ENCODE measurements at regions not wholly inside any gene's neighbourhood (a gene's known extent, or its start where the extent isn't known, plus 50 kb on each side); places are given as distances from the start of the nearest gene placed in this dataset.

GRCh38 chr17:54102246-54102645 lies 279.5 kb downstream of the KIF2B start:
- Histone ChIP-seq H3K4me3 (no peak overlapping the region), H3K27ac (no peak overlapping the region), H3K36me3 (no peaks in the 10 kb centered on the region), H3K4me1 (no peaks in the 10 kb centered on the region), H3K27me3 (no peaks in the 10 kb centered on the region), H3K9me3 (peaks cover 0 to 36% (median 6%) of the 10 kb centered on the region in 4 donors)
- TF ChIP-seq EP300 (IDR thresholded peaks at IDR 0.05), result no peak
- no peak for TF ChIP-seq POLR2A (IDR thresholded peaks at IDR 0.05)
- TF ChIP-seq, protein P1, sequence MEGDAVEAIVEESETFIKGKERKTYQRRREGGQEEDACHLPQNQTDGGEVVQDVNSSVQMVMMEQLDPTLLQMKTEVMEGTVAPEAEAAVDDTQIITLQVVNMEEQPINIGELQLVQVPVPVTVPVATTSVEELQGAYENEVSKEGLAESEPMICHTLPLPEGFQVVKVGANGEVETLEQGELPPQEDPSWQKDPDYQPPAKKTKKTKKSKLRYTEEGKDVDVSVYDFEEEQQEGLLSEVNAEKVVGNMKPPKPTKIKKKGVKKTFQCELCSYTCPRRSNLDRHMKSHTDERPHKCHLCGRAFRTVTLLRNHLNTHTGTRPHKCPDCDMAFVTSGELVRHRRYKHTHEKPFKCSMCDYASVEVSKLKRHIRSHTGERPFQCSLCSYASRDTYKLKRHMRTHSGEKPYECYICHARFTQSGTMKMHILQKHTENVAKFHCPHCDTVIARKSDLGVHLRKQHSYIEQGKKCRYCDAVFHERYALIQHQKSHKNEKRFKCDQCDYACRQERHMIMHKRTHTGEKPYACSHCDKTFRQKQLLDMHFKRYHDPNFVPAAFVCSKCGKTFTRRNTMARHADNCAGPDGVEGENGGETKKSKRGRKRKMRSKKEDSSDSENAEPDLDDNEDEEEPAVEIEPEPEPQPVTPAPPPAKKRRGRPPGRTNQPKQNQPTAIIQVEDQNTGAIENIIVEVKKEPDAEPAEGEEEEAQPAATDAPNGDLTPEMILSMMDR (IDR thresholded peaks at IDR 0.05), result no peak
- 93% methylated on average over 1 of the region's 1 CpG; no CpG with 5 or more reads in 1 of the 2 donors for WGBS, 2 donors
- DNase-seq (ENCODE audit: low spot score in 2 of 2), result no peak

- H3K4me1 ChIP-seq, result no peaks in the 10 kb centered on the region
- WGBS, 2 donors, result 41 to 55% methylated on average over 1 of the region's 1 CpG
- no peaks in the 10 kb centered on the region for H3K9me3 ChIP-seq
- H3K36me3 ChIP-seq, result no peaks in the 10 kb centered on the region
- H3K27ac ChIP-seq, result no peak overlapping the region
- H3K27me3 ChIP-seq, result no peaks in the 10 kb centered on the region
- H3K4me3 ChIP-seq, result no peak overlapping the region
- DNase-seq (ENCODE audit: low spot score in 2 of 2), result no peak
- TF ChIP-seq POLR2A (IDR thresholded peaks at IDR 0.05) (no peak), EP300 (IDR thresholded peaks at IDR 0.05) (no peak)
- TF ChIP-seq, protein P1 (IDR thresholded peaks at IDR 0.05), result no peak
Measured at GRCh38 chr17:54111576-54111975, 288.8 kb downstream of the KIF2B start.

DNA sequence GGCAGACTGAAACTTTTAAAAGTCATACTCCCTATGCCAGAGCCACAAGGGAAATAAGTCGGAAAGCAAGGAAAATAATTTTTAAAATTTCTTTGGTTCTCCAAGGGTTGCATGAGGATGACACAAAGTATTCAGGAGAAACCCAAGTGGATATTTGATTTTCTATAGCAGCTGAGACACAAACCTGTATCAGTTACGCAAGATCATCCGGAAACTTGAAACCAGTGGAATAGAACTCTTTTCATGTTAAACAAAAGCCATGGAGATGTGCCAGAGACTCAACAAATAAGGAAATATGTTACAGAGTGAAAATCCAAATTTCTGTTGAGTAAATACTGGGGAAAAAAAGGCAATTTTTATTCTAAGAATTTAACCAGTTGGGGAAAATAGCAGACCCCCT lies 294.7 kb downstream of the KIF2B start:
- no peak for DNase-seq (ENCODE audit: low spot score in 2 of 2)
- Histone ChIP-seq H3K27ac (no peak overlapping the region), H3K27me3 (no peaks in the 10 kb centered on the region), H3K4me1 (no peaks in the 10 kb centered on the region), H3K36me3 (no peaks in the 10 kb centered on the region), H3K9me3 (peaks cover 0 to 16% (median 0%) of the 10 kb centered on the region in 4 donors), H3K4me3 (no peak overlapping the region)
- TF ChIP-seq, protein P1 (IDR thresholded peaks at IDR 0.05), result no peak
- no peak for TF ChIP-seq EP300 (IDR thresholded peaks at IDR 0.05)
- no peak for TF ChIP-seq POLR2A (IDR thresholded peaks at IDR 0.05)
- 69 to 75% methylated on average over 3 of the region's 3 CpGs for WGBS, 2 donors

- TF ChIP-seq, protein P1 (IDR thresholded peaks at IDR 0.05), result no peak
- no peak for TF ChIP-seq EP300 (IDR thresholded peaks at IDR 0.05)
- TF ChIP-seq POLR2A (IDR thresholded peaks at IDR 0.05), result no peak
- WGBS, 2 donors, result 30 to 44% methylated on average over 1 of the region's 1 CpG
- H3K4me1 ChIP-seq, result no peaks in the 10 kb centered on the region
Measured at GRCh38 chr17:54124456-54124855, 301.7 kb downstream of the KIF2B start.

DNA sequence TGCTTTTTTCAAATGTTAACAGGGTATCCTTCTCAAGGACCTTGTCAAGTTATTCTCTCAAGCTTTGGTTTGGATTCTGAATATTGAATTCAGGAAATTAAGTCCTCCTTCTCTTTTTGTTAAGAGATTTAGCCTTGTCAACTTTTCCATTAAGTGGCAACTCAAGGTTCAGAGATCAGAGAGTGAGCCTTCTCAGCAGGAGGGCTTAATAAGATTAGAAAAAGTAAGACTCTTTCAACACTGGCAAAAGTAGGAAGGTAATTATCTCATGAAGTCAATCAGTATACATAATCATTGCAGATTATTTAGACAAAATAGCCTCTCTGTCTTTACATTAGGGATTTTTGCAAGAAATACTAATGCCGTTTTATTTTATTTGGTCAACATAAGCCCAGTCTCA lies 330.7 kb downstream of the KIF2B start:
- Histone ChIP-seq H3K4me3 (no peak overlapping the region), H3K27me3 (no peaks in the 10 kb centered on the region)

More at GRCh38 chr17:54124456-54124855, 301.7 kb downstream of the KIF2B start:
- H3K4me3 ChIP-seq, result no peak overlapping the region
- H3K27me3 ChIP-seq, result no peaks in the 10 kb centered on the region
- DNase-seq (ENCODE audit: low spot score in 2 of 2), result no peak
- H3K27ac ChIP-seq, result no peak overlapping the region
- peaks cover 0 to 39% (median 0%) of the 10 kb centered on the region in 4 donors for H3K9me3 ChIP-seq
- no peaks in the 10 kb centered on the region for H3K36me3 ChIP-seq

More for the DNA sequence above, 330.7 kb downstream of the KIF2B start:
- no peaks in the 10 kb centered on the region for H3K36me3 ChIP-seq
- no peaks in the 10 kb centered on the region for H3K4me1 ChIP-seq
- 79 to 92% methylated on average over 1 of the region's 1 CpG for WGBS, 2 donors
- no peaks in the 10 kb centered on the region for H3K9me3 ChIP-seq
- no peak overlapping the region for H3K27ac ChIP-seq
- TF ChIP-seq, protein P1 (IDR thresholded peaks at IDR 0.05), result no peak
- TF ChIP-seq EP300 (IDR thresholded peaks at IDR 0.05) (no peak), POLR2A (IDR thresholded peaks at IDR 0.05) (no peak)
- DNase-seq (ENCODE audit: low spot score in 2 of 2), result no peak
